Fibroblast of villous mesenchyme (primary cell): ENCODE measurements at regions not wholly inside any gene's neighbourhood (a gene's known extent, or its start where the extent isn't known, plus 50 kb on each side); places are given as distances from the start of the nearest gene placed in this dataset.

ENCODE experiments used
- DNase-seq: peaks from one replicate; pipeline ENCODE4 v3.0.0-alpha.2; 2010; ENCODE audit warnings: low read depth
- H3K4me3 ChIP-seq: 2 replicates; pipeline ENCODE4 v1.5.1; 2011; ENCODE audit warnings: low read depth, mild to moderate bottlenecking, low read length
- CTCF ChIP-seq: IDR thresholded peaks from 2 replicates; pipeline ENCODE4 v1.5.1; 2012; ENCODE audit warnings: low read depth, mild to moderate bottlenecking, low read length; ENCODE audit not compliant: insufficient read depth

- no peak overlapping the region for H3K4me3 ChIP-seq
- DNase-seq, result no peak
- no peak for TF ChIP-seq CTCF
These were observed 308.7 kb upstream of the SALL3 start for GRCh38 chr18:78670778-78671391.

- no peak overlapping the region for H3K4me3 ChIP-seq
- TF ChIP-seq CTCF, result no peak
- DNase-seq, result no peak
These were observed 308.1 kb upstream of the SALL3 start for GRCh38 chr18:78671551-78671950.

DNA sequence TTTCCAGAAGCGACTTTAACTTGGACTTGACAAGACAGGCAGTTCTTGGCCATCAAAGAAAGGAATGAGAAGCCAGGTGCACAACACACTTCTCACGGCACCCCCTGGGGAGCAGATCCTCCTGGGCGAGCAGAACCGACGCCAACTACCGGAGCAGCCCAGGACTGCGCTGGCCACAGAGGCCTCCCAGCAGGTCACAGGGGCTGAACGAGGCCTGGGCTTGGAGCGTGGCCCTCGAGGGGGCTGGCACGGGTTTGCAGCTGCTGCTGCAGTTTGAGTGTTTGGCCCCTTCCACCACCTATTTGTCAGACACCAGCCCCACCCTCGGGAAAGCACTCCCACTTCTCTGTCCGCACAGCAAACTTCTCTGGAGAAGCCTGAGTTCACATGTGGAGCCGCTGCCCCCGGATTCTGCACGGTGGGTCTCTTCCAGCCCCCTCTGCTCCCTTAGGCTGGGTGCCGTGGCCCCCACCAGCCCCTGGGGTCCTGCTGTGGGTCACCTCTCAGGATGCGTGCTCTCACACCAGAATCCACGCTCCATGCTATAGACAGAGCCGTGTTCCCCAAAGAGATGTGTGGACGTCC lies 306.7 kb upstream of the SALL3 start:
- DNase-seq, result no peak
- TF ChIP-seq CTCF, result no peak
- H3K4me3 ChIP-seq, result no peak overlapping the region

DNA sequence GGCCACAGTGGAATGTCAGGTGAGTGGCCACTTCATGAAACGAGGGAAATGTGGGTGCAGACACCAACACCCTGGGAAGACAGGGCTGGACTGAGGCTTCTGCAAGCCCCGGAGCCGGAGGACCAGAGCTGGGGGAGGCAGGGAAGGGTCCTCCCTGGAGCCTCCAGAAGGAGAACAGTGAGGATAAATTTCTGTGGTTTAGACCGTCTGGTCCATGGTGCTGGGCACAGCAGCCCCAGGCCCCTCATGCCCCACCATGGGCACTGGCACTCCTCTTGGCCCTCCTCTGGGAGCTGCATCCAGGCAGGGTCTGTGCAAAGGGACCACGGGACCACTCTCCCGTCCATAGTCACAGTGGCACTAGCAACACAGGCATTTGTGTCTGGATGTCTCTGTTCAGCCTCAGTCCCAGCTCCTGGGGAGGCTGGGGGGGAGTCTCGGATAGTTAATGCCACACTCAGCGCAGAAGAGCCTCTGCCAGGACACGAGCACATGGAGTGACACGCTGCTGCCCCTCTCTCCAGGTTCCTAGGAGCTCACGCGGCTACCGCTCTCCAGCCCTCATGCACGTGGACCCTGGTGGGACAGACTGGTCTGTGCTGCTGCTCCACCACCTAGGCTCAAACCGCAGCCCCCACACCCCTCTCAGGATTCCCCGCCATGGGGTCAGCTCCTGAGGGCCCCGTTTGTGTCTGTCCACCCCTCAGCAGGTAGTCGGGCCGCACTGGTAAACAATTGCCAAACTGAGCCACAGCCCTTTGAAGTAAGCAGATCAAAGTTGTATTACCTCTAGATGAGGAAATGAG lies 305.9 kb upstream of the SALL3 start:
- no peak for TF ChIP-seq CTCF
- H3K4me3 ChIP-seq, result no peak overlapping the region
- no peak for DNase-seq

DNA sequence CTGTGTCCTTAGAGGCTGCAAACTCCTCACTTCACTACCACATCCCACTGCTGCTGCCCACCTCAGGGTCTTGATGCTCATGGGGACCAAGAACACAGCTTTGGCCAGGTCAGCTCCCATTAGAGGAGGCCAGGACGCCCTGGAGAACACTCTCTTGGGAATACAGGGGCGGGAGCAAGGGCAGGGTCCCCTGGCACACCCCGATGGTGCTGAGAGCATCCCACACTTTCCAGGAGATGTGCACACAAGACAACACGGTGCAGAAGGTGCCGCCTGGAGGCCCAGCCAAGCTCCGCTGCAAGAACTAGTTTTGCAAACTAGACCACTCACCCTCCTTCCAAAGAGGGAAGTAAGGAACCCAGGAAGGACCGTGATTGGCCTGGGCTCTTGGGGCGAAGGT lies 304.4 kb upstream of the SALL3 start:
- TF ChIP-seq CTCF, result no peak
- no peak overlapping the region for H3K4me3 ChIP-seq
- DNase-seq, result no peak

- no peak for DNase-seq
- no peak for TF ChIP-seq CTCF
- no peak overlapping the region for H3K4me3 ChIP-seq
These were observed 302.8 kb upstream of the SALL3 start for GRCh38 chr18:78676622-78677482.
